HG02852 (cell line): ENCODE measurements at regions not wholly inside any gene's neighbourhood (a gene's known extent, or its start where the extent isn't known, plus 50 kb on each side); places are given as distances from the start of the nearest gene placed in this dataset.

Experiments used
- ATAC-seq: cut with Tn5 transposase; IDR thresholded peaks from one replicate; pipeline ENCODE4 v1.9.1; 2021; ENCODE audit warnings: mild to moderate bottlenecking, moderate library complexity; ENCODE audit not compliant: unreplicated experiment

DNA sequence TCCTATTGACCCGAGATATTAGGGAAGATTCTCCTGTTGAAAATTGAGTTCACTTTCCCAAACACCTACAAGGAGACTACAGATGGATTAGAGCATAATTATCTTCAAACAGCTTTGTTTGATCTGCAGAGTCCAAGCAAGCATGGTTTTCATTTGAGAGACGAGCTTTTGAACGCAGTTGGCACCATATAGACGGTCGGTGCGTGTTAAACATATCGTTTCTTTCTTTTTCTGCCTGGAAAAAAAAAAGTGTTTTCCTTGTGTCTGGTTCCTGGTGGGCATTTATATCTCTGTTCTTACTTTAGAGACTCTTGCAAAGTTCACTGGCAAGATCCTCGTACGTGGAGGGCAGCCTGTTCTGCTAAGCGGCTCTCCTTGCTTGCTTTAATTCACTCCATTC lies 248.9 kb downstream of the TMEM182 start:
- ATAC-seq, result no peak

DNA sequence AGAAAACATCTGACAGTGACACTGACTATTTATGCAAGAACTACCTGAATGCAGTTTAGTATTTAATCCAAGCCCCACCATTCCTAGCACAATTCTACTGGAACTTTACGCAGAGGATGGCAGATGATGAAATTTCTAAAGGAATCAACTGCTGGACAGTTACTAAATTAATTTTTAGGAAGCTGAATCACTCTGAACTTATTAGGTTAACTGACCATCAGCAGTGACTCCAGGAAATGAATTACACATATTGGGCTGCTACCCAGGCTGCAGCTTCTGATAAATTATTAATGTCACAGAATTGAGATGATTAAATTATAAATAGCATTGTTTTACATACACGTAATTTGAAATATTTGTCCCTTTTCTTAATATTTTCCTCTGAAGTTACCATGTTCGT lies 250.8 kb downstream of the TMEM182 start:
- no peak for ATAC-seq

DNA sequence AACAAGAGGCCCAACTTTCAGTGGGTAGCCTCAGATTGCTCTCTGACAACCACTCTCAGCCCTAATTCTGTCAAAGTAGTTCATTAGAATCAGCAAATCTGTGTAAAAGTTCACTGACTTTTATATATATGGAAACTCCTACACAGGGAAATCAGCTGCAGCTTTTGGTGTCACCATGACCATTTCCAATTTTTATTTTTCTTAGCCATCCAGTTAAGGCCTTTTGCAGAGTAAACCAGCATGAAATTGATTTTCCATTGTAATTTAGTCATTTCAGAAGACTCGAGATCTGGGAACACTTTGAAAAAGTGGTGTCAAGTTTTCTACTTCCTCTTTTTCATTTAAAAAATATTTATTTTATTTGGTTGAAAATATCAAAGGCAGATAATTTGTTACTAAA lies 263.2 kb downstream of the TMEM182 start:
- ATAC-seq, result no peak

DNA sequence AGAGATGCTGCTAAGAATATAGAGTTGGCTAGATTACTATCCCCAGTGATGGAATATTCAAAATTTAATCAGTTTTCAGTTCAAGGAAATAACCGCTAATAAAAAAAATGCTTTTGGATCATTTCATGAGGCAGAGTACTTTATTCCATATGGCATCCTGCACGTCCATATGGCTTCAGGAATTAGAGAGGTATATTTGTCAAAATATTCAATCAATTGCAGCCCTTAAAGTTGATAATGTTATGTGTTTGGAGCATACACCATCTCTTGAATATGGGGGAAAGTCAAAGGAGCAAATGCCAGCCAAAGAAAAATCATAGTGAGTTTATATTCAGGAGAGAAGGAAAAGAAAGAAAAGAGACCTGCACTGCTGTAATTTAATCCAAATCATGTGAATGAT lies 266.4 kb downstream of the TMEM182 start:
- no peak for ATAC-seq
